Kidney (tissue), 13 donors: ENCODE measurements at regions not wholly inside any gene's neighbourhood (a gene's known extent, or its start where the extent isn't known, plus 50 kb on each side); places are given as distances from the start of the nearest gene placed in this dataset.

ENCODE experiments used
- DNase-seq, 5 donors: peaks; one replicate each; pipeline ENCODE4 v3.0.0-alpha.2; 2013 to 2020
- FAIRE-seq: peaks from 2 replicates; lab custom pipeline; 2012; peaks lifted over from hg19 to GRCh38; lab: Jason Lieb, UNC
- H3K27ac ChIP-seq, 2 donors: one replicate each; pipeline ENCODE4 v1.7.0; 2013; ENCODE audit warnings: low read depth in 2 of 2, low read length in 2 of 2, inconsistent platforms in 1 of 2
- H3K27me3 ChIP-seq: one replicate; pipeline ENCODE4 v1.7.1; 2013; ENCODE audit warnings: low read length, inconsistent platforms; ENCODE audit not compliant: control insufficient read depth, insufficient read depth
- H3K36me3 ChIP-seq, 3 donors: one replicate each; pipeline versions ENCODE4 v1.7.0 to v1.7.1; 2013; ENCODE audit warnings: low read length in 3 of 3, control low read depth in 1 of 3, inconsistent platforms in 1 of 3; ENCODE audit not compliant: insufficient read depth in 3 of 3, control insufficient read depth in 2 of 3
- H3K4me1 ChIP-seq, 3 donors: one replicate each; pipeline versions ENCODE4 v1.7.0 to v1.7.1; 2013; ENCODE audit warnings: low read length in 3 of 3, inconsistent platforms in 1 of 3, low read depth in 1 of 3; ENCODE audit not compliant: control insufficient read depth in 2 of 3, insufficient read depth in 2 of 3
- H3K4me3 ChIP-seq, 3 donors: one replicate each; pipeline versions ENCODE4 v1.7.0 to v1.8.1; 2013; ENCODE audit warnings: low read length in 3 of 3, control low read depth in 1 of 3, inconsistent platforms in 1 of 3
- H3K9ac ChIP-seq, 3 donors: one replicate each; pipeline versions ENCODE4 v1.7.0 to v1.7.1; 2013; ENCODE audit warnings: low read length in 3 of 3, control low read depth in 1 of 3, inconsistent platforms in 1 of 3
- H3K9me3 ChIP-seq, 3 donors: one replicate each; pipeline versions ENCODE4 v1.7.0 to v1.7.1; 2013; ENCODE audit warnings: low read length in 3 of 3, control low read depth in 1 of 3, inconsistent platforms in 1 of 3; ENCODE audit not compliant: control insufficient read depth in 2 of 3, insufficient read depth in 1 of 3
- intact Hi-C: fragments of 100-400 bp; cut with DNase I; formaldehyde crosslinking; loops from one replicate; pipeline ENCODE4 v1.11.1; 2022
- TF ChIP-seq, protein P1 (sequence below): IDR thresholded peaks from 3 replicates; pipeline ENCODE4 v1.5.1; 2012; ENCODE audit warnings: mild to moderate bottlenecking, moderate library complexity, borderline replicate concordance; ENCODE audit not compliant: insufficient read depth; ENCODE audit errors: extremely low read depth
- donor health status: control.
- donor health status: control.
- donor health status: control.
- donor health status: control.
- donor health status: control.
- donor health status: DM: yes; HTN: yes; CAD: no.
- donor health status: Normal renal cell carcinoma (clear cell type).

- H3K9ac ChIP-seq: no peak overlapping the region
- no peak overlapping the region for H3K4me3 ChIP-seq
- peaks cover 0 to 3% (median 0%) of the 10 kb centered on the region in 3 donors for H3K9me3 ChIP-seq
- H3K36me3 ChIP-seq: no peaks in the 10 kb centered on the region
- TF ChIP-seq, protein P1, sequence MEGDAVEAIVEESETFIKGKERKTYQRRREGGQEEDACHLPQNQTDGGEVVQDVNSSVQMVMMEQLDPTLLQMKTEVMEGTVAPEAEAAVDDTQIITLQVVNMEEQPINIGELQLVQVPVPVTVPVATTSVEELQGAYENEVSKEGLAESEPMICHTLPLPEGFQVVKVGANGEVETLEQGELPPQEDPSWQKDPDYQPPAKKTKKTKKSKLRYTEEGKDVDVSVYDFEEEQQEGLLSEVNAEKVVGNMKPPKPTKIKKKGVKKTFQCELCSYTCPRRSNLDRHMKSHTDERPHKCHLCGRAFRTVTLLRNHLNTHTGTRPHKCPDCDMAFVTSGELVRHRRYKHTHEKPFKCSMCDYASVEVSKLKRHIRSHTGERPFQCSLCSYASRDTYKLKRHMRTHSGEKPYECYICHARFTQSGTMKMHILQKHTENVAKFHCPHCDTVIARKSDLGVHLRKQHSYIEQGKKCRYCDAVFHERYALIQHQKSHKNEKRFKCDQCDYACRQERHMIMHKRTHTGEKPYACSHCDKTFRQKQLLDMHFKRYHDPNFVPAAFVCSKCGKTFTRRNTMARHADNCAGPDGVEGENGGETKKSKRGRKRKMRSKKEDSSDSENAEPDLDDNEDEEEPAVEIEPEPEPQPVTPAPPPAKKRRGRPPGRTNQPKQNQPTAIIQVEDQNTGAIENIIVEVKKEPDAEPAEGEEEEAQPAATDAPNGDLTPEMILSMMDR: no peak
- no peaks in the 10 kb centered on the region for H3K4me1 ChIP-seq
- intact Hi-C loops: no loop called here
- H3K27me3 ChIP-seq: no peaks in the 10 kb centered on the region
- no peak for FAIRE-seq
- H3K27ac ChIP-seq: no peak overlapping the region
- no peak for DNase-seq
These were observed 100.3 kb downstream of the FAT3 start for GRCh38 chr11:92324890-92325289.

GRCh38 chr11:92325416-92325815, 100.8 kb downstream of the FAT3 start:
- Histone ChIP-seq H3K27ac (no peak overlapping the region), H3K27me3 (no peaks in the 10 kb centered on the region), H3K4me3 (no peak overlapping the region), H3K36me3 (no peaks in the 10 kb centered on the region), H3K4me1 (no peaks in the 10 kb centered on the region), H3K9ac (no peak overlapping the region), H3K9me3 (peaks cover 0 to 3% (median 0%) of the 10 kb centered on the region in 3 donors)
- FAIRE-seq (no peak), DNase-seq (no peak)
- TF ChIP-seq, protein P1: no peak
- intact Hi-C loops: no loop called here

DNA sequence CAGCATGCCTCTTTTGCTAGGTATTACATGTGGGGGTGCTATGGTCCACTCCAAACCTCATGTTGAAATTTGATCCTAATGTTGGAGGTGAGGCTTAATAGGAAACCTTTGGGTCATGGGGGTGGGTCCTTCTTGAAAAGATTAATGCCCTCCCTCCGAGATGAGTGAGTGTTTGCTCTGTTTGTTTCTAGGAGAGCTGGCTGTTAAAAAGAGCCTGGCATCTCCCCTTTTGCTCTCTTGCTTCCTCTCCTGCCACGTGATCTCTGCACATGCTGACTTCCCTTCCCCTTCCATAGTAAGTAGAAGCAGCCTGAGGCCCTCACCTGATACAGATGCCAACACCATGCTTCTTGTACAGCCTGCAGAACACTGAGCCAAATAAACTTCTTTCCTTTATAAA, 104.5 kb downstream of the FAT3 start:
- Histone ChIP-seq H3K9ac (no peak overlapping the region), H3K4me3 (no peak overlapping the region), H3K9me3 (no peaks in the 10 kb centered on the region), H3K4me1 (no peaks in the 10 kb centered on the region), H3K36me3 (no peaks in the 10 kb centered on the region), H3K27me3 (no peaks in the 10 kb centered on the region), H3K27ac (no peak overlapping the region)
- TF ChIP-seq, protein P1: no peak
- FAIRE-seq (no peak), DNase-seq (no peak)
- intact Hi-C loops: no loop called here

GRCh38 chr11:92329646-92330045, 105.0 kb downstream of the FAT3 start:
- intact Hi-C loops: no loop called here
- FAIRE-seq (no peak), DNase-seq (no peak)
- no peak overlapping the region for H3K4me3 ChIP-seq
- H3K27ac ChIP-seq: no peak overlapping the region
- H3K4me1 ChIP-seq: no peaks in the 10 kb centered on the region
- TF ChIP-seq, protein P1: no peak
- no peaks in the 10 kb centered on the region for H3K9me3 ChIP-seq
- no peaks in the 10 kb centered on the region for H3K36me3 ChIP-seq
- no peak overlapping the region for H3K9ac ChIP-seq
- no peaks in the 10 kb centered on the region for H3K27me3 ChIP-seq
